GM23338 (cell line): ENCODE measurements at regions not wholly inside any gene's neighbourhood (a gene's known extent, or its start where the extent isn't known, plus 50 kb on each side); places are given as distances from the start of the nearest gene placed in this dataset.

Source experiments
- CREB1 ChIP-seq: fragments of 250-450 bp; sonication (Bioruptor Pico); IDR thresholded peaks from 2 replicates; pipeline ENCODE4 v1.5.0; 2020; ENCODE audit warnings: low read depth, mild to moderate bottlenecking, moderate library complexity
- EZH2 ChIP-seq: fragments of 200-600 bp; sonication (generic); IDR thresholded peaks from one replicate; pipeline ENCODE4 v1.8.0; 2017; ENCODE audit warnings: antibody characterized with exemption, mild to moderate bottlenecking, low read depth; ENCODE audit not compliant: unreplicated experiment
- JUNB ChIP-seq: IDR thresholded peaks from one replicate; pipeline ENCODE4 v1.6.1; 2016; ENCODE audit warnings: antibody characterized with exemption; ENCODE audit not compliant: unreplicated experiment
- POLR2AphosphoS5 ChIP-seq: IDR thresholded peaks from 2 replicates; pipeline ENCODE4 v1.6.1; 2016; ENCODE audit warnings: antibody characterized with exemption, low read depth
- ZNF114 ChIP-seq: fragments of 250-450 bp; sonication (Bioruptor Pico); IDR thresholded peaks from 2 replicates; pipeline ENCODE4 v1.5.0; 2020; ENCODE audit warnings: mild to moderate bottlenecking, moderate library complexity
- TF ChIP-seq, protein P1 (sequence below), 2 experiments: fragments of 200-600 bp in 1 of 2; sonication (generic) in 1 of 2; conservative IDR thresholded peaks; 2 replicates each; pipeline versions ENCODE4 v1.5.1 to v1.6.1; 2016 to 2017; ENCODE audit warnings: antibody characterized with exemption in 2 of 2, low read depth in 2 of 2, mild to moderate bottlenecking in 2 of 2, moderate library complexity in 1 of 2
- TF ChIP-seq, protein P2 (sequence below): IDR thresholded peaks from one replicate; pipeline ENCODE4 v1.6.1; 2018; ENCODE audit warnings: antibody characterized with exemption; ENCODE audit not compliant: unreplicated experiment

DNA sequence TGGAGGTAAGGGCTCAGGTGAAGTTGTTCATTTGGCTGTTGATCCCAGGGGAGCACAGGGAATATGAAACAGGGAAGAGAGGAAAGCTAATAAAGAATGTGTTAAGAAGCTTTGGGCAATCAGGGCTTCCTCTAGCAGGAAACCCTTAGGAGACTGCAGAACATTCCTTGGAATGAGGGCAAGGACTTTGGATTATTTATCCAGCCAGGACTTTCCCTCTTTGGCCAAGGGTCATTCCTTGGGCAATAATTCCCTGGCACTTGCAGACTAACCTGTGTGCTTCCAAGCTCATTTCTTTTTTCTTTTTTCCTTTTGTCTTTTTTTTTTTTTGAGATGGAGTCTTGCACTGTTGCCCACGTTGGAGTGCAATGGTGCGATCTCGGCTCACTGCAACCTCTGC lies 209.2 kb upstream of the MAP3K1 start:
- TF ChIP-seq EZH2, result no peak
- TF ChIP-seq, protein P1, sequence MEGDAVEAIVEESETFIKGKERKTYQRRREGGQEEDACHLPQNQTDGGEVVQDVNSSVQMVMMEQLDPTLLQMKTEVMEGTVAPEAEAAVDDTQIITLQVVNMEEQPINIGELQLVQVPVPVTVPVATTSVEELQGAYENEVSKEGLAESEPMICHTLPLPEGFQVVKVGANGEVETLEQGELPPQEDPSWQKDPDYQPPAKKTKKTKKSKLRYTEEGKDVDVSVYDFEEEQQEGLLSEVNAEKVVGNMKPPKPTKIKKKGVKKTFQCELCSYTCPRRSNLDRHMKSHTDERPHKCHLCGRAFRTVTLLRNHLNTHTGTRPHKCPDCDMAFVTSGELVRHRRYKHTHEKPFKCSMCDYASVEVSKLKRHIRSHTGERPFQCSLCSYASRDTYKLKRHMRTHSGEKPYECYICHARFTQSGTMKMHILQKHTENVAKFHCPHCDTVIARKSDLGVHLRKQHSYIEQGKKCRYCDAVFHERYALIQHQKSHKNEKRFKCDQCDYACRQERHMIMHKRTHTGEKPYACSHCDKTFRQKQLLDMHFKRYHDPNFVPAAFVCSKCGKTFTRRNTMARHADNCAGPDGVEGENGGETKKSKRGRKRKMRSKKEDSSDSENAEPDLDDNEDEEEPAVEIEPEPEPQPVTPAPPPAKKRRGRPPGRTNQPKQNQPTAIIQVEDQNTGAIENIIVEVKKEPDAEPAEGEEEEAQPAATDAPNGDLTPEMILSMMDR (conservative IDR thresholded peaks at IDR 0.05; ENCODE audit: low read depth in 2 of 2), result no peak
- TF ChIP-seq, protein P2, sequence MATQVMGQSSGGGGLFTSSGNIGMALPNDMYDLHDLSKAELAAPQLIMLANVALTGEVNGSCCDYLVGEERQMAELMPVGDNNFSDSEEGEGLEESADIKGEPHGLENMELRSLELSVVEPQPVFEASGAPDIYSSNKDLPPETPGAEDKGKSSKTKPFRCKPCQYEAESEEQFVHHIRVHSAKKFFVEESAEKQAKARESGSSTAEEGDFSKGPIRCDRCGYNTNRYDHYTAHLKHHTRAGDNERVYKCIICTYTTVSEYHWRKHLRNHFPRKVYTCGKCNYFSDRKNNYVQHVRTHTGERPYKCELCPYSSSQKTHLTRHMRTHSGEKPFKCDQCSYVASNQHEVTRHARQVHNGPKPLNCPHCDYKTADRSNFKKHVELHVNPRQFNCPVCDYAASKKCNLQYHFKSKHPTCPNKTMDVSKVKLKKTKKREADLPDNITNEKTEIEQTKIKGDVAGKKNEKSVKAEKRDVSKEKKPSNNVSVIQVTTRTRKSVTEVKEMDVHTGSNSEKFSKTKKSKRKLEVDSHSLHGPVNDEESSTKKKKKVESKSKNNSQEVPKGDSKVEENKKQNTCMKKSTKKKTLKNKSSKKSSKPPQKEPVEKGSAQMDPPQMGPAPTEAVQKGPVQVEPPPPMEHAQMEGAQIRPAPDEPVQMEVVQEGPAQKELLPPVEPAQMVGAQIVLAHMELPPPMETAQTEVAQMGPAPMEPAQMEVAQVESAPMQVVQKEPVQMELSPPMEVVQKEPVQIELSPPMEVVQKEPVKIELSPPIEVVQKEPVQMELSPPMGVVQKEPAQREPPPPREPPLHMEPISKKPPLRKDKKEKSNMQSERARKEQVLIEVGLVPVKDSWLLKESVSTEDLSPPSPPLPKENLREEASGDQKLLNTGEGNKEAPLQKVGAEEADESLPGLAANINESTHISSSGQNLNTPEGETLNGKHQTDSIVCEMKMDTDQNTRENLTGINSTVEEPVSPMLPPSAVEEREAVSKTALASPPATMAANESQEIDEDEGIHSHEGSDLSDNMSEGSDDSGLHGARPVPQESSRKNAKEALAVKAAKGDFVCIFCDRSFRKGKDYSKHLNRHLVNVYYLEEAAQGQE, result no peak
- TF ChIP-seq CREB1 (CRISPR knock-in tag), result no peak
- TF ChIP-seq POLR2AphosphoS5, result no peak
- no peak for TF ChIP-seq ZNF114 (CRISPR knock-in tag)
- no peak for TF ChIP-seq JUNB
